ENCODE measurements at regions not wholly inside any gene's neighbourhood (a gene's known extent, or its start where the extent isn't known, plus 50 kb on each side); places are given as distances from the start of the nearest gene placed in this dataset.

DNA sequence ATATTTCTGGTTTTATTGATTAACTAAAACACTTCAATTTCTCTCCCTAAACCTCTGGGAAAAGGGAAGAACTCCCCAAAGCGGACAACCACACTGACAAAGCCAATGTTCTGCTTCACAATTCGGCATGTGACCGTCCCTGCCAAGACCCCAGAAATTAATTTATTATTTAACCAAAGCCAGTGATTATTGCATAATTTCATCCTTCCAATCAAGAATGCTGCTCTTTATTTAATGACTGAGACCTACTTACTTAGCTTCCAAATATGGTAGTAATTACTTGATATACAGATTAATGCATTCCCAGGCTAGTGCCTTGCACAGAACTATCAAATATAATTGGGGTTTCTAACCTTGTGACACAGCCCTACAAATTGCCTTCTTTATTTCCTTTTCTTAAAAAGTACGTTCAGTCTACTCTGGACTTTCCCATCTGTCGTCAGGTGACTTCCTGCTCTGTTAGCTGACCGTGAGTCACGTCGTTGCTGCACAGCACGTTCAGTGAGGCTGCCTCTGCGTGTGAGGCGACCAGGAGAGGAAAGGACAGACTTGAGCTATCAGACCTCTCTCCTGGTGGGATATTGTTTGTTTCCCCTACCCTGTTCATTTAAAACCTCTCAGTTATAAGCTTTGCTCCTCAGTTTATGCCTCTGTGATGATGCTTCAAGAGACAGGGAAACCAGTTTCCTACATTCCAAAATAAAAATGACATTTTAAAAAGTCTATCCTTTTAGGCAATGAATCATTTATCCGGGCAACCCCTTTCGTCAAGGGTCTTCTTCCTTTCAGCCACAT lies 55.7 kb upstream of the TNFAIP3 start:
- H3K9me3 Mint-ChIP-seq (ENCODE audit: insufficient read depth) = peaks cover 2% of the 10 kb centered on the region
- H3K4me1 ChIP-seq (ENCODE audit: control insufficient read depth in 2 of 2, insufficient read depth in 2 of 2, low read length in 2 of 2) = peaks cover 20 to 26% of the 10 kb centered on the region in 2 donors
- H3K4me1 Mint-ChIP-seq = peaks cover 27% of the 10 kb centered on the region
- ChIA-PET CTCF (interaction anchor here (0.6 to 3.7 kb wide), 9 partner anchors 12 to 136 kb away, joined by 3 to 28 read pairs (median 5); partner anchors contain the start of gene TNFAIP3), POLR2A (interaction anchor here (1.0 kb wide), 1 partner anchor 56 kb away, joined by 3 read pairs; the partner anchor contains the start of gene TNFAIP3)
- peak overlapping the region; percentile 48 for H2AFZ ChIP-seq (ENCODE audit: insufficient read depth, low read depth, low read length, poor library complexity, severe bottlenecking)
- no peaks in the 10 kb centered on the region for H3K36me3 ChIP-seq (replicated peaks in 1 of 2; ENCODE audit: control extremely low read depth in 1 of 2, control insufficient read depth in 1 of 2, extremely low read depth in 1 of 2, insufficient read depth in 2 of 2, low read length in 1 of 2)
- H3K4me3 Mint-ChIP-seq = peak overlapping the region; percentile 73
- H3K27ac ChIP-seq (ENCODE audit: low read length in 2 of 2) = peak overlapping the region; percentile 85 to 91
- no peaks in the 10 kb centered on the region for H3K27me3 ChIP-seq (replicated peaks in 1 of 4; ENCODE audit: control extremely low read depth in 1 of 4, control insufficient read depth in 3 of 4, insufficient read depth in 4 of 4, low read length in 3 of 4)
- no peaks in the 10 kb centered on the region for H3K79me2 ChIP-seq (ENCODE audit: control insufficient read depth, insufficient read depth, low read length)
- no peaks in the 10 kb centered on the region for H3K27me3 Mint-ChIP-seq
- H3K4me2 ChIP-seq (replicated peaks; ENCODE audit: low read depth, low read length, poor library complexity, severe bottlenecking) = peak overlapping the region; percentile 70
- WGBS (ENCODE audit: insufficient coverage) = 8% methylated on average over 8 of the region's 13 CpGs
- intact Hi-C loops (cut with micrococcal nuclease) = loop anchor here (1.0 to 5.0 kb wide), 3 partner anchors 21 to 104 kb away; no protein-coding TSS in a partner anchor
- peak overlapping the region in 4 of 5 experiments; percentile 14 to 54 (median 26) for H3K4me3 ChIP-seq (ENCODE audit: control extremely low read depth in 1 of 5, extremely low read depth in 1 of 5, insufficient read depth in 1 of 5, low read depth in 2 of 5, low read length in 4 of 5)
- peak overlapping the region; percentile 60 for H3K9ac ChIP-seq (ENCODE audit: low read length)
- DNase-seq = peak; percentile 92
- ATAC-seq (ENCODE audit: low read depth) = peak; percentile 98
- no peak for TF ChIP-seq EZH2 (IDR thresholded peaks at IDR 0.05; ENCODE audit: borderline replicate concordance, insufficient read depth, low read depth, low read length, poor library complexity, severe bottlenecking)
- TF ChIP-seq, protein P1, sequence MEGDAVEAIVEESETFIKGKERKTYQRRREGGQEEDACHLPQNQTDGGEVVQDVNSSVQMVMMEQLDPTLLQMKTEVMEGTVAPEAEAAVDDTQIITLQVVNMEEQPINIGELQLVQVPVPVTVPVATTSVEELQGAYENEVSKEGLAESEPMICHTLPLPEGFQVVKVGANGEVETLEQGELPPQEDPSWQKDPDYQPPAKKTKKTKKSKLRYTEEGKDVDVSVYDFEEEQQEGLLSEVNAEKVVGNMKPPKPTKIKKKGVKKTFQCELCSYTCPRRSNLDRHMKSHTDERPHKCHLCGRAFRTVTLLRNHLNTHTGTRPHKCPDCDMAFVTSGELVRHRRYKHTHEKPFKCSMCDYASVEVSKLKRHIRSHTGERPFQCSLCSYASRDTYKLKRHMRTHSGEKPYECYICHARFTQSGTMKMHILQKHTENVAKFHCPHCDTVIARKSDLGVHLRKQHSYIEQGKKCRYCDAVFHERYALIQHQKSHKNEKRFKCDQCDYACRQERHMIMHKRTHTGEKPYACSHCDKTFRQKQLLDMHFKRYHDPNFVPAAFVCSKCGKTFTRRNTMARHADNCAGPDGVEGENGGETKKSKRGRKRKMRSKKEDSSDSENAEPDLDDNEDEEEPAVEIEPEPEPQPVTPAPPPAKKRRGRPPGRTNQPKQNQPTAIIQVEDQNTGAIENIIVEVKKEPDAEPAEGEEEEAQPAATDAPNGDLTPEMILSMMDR (IDR thresholded peaks at IDR 0.05) = no peak
- H4K20me1 ChIP-seq (ENCODE audit: control insufficient read depth, insufficient read depth, low read length, poor library complexity, severe bottlenecking) = no peaks in the 10 kb centered on the region
- no peaks in the 10 kb centered on the region for H3K9me3 ChIP-seq (ENCODE audit: control extremely low read depth in 1 of 3, control insufficient read depth in 2 of 3, insufficient read depth in 1 of 3, low read length in 2 of 3)
- H3K27ac Mint-ChIP-seq = peak overlapping the region; percentile 87
